T-cell (primary cell): ENCODE measurements at regions not wholly inside any gene's neighbourhood (a gene's known extent, or its start where the extent isn't known, plus 50 kb on each side); places are given as distances from the start of the nearest gene placed in this dataset.

Source experiments
- ATAC-seq, 4 experiments: fragments of 200-7000 bp in 3 of 4; fragments of 150-1000 bp in 1 of 4; cut with Tn5 transposase; replicated peaks in 1 of 4; 1 replicate in 3 of 4; 2 replicates in 1 of 4; pipeline ENCODE4 v1.10.0; 2021; ENCODE audit warnings: moderate library complexity in 3 of 4, mild to moderate bottlenecking in 2 of 4, moderate number of reproducible peaks in 1 of 4
- CTCF ChIA-PET, 2 donors: fragments of 300-600 bp; sonication (Branson Sonifier 250); formaldehyde crosslinking; loops; one replicate each; lab custom pipeline; 2022; ENCODE audit warnings: antibody characterized with exemption in 2 of 2; lab: Charles Lee
- POLR2A ChIA-PET, 2 donors: fragments of 300-600 bp; sonication (Branson Sonifier 250); formaldehyde crosslinking; loops; one replicate each; lab custom pipeline; 2022; ENCODE audit warnings: antibody characterized with exemption in 2 of 2; lab: Charles Lee
- DNase-seq, 35 experiments: peaks; one replicate each; pipeline versions ENCODE4 v3.0.0 to v3.0.0-alpha.2; 2013 to 2023
- H3K27ac ChIP-seq: one replicate; pipeline ENCODE4 v1.5.1; 2013; ENCODE audit warnings: low read length
- H3K27me3 ChIP-seq, 2 experiments: replicated peaks in 1 of 2; 1 replicate in 1 of 2; 2 replicates in 1 of 2; pipeline versions ENCODE4 v1.6.1 to v1.7.0; 2013; ENCODE audit warnings: low read length in 1 of 2, mixed read lengths in 1 of 2; ENCODE audit not compliant: control insufficient read depth in 2 of 2, insufficient read depth in 2 of 2; ENCODE audit errors: extremely low read depth in 1 of 2
- H3K36me3 ChIP-seq, 2 donors: 1 replicate in 1 of 2; 2 replicates in 1 of 2; pipeline versions ENCODE4 v1.6.1 to v1.7.0; 2013; ENCODE audit warnings: low read length in 1 of 2; ENCODE audit not compliant: control insufficient read depth in 2 of 2, insufficient read depth in 1 of 2; ENCODE audit errors: extremely low read depth in 1 of 2
- H3K4me1 ChIP-seq, 2 experiments: 1 replicate in 1 of 2; 2 replicates in 1 of 2; pipeline versions ENCODE4 v1.6.1 to v1.7.0; 2013; ENCODE audit warnings: low read length in 2 of 2, mixed read lengths in 1 of 2; ENCODE audit not compliant: insufficient read depth in 2 of 2, control insufficient read depth in 1 of 2; ENCODE audit errors: extremely low read depth in 1 of 2
- H3K4me3 ChIP-seq, 2 donors: 1 replicate in 1 of 2; 2 replicates in 1 of 2; pipeline versions ENCODE4 v1.5.1 to v1.7.0; 2013; ENCODE audit warnings: mild to moderate bottlenecking in 2 of 2, low read length in 1 of 2, moderate library complexity in 1 of 2; ENCODE audit not compliant: control insufficient read depth in 1 of 2; ENCODE audit errors: extremely low read depth in 1 of 2
- H3K9me3 ChIP-seq: 2 replicates; pipeline ENCODE4 v1.7.0; 2013
- H3K27ac Mint-ChIP-seq, 2 donors: one replicate each; pipeline ENCODE4 v1.8.0; 2020 to 2021; ENCODE audit warnings: mild to moderate bottlenecking in 2 of 2, mixed read lengths in 2 of 2
- H3K27me3 Mint-ChIP-seq, 2 donors: one replicate each; pipeline ENCODE4 v1.8.0; 2021 to 2022; ENCODE audit warnings: mixed read lengths in 2 of 2
- H3K36me3 Mint-ChIP-seq: one replicate; pipeline ENCODE4 v1.8.0; 2021; ENCODE audit warnings: mixed read lengths
- H3K4me1 Mint-ChIP-seq, 3 donors: one replicate each; pipeline ENCODE4 v1.8.0; 2020 to 2022; ENCODE audit warnings: mixed read lengths in 3 of 3, mild to moderate bottlenecking in 1 of 3
- H3K4me3 Mint-ChIP-seq, 3 donors: one replicate each; pipeline ENCODE4 v1.8.0; 2020 to 2022; ENCODE audit warnings: mild to moderate bottlenecking in 3 of 3, mixed read lengths in 3 of 3, moderate library complexity in 3 of 3
- H3K9me3 Mint-ChIP-seq, 3 donors: one replicate each; pipeline ENCODE4 v1.8.0; 2020 to 2022; ENCODE audit warnings: mixed read lengths in 3 of 3
- whole genome bisulfite sequencing: methylation state at CpG from one replicate; pipeline ENCODE4 v1.1.5; 2013; ENCODE audit warnings: missing lambda C conversion rate; ENCODE audit not compliant: insufficient coverage; 5-methylcytosine and 5-hydroxymethylcytosine counted together

GRCh38 chr21:39097335-39097861 is 85.9 kb downstream of the PSMG1 start:
- H3K27ac ChIP-seq = no peak overlapping the region
- Mint-ChIP-seq H3K36me3 (no peaks in the 10 kb centered on the region), H3K4me1 (no peaks in the 10 kb centered on the region), H3K27me3 (peaks cover 0 to 5% of the 10 kb centered on the region in 2 donors), H3K4me3 (no peak overlapping the region), H3K9me3 (no peaks in the 10 kb centered on the region), H3K27ac (no peak overlapping the region)
- ATAC-seq = no peak
- CTCF ChIA-PET = no interaction called here
- H3K4me3 ChIP-seq = no peak overlapping the region
- H3K27me3 ChIP-seq = no peaks in the 10 kb centered on the region
- POLR2A ChIA-PET = no interaction called here
- no peaks in the 10 kb centered on the region for H3K9me3 ChIP-seq
- peak in 1 of 35 experiments; percentile 11 for DNase-seq
- no peaks in the 10 kb centered on the region for H3K4me1 ChIP-seq
- WGBS = 83% methylated on average over 12 of the region's 13 CpGs
- no peaks in the 10 kb centered on the region for H3K36me3 ChIP-seq

- Histone ChIP-seq H3K4me1 (no peaks in the 10 kb centered on the region), H3K27me3 (no peaks in the 10 kb centered on the region), H3K27ac (no peak overlapping the region), H3K36me3 (no peaks in the 10 kb centered on the region), H3K4me3 (no peak overlapping the region), H3K9me3 (no peaks in the 10 kb centered on the region)
- no peaks in the 10 kb centered on the region for H3K36me3 Mint-ChIP-seq
- H3K4me1 Mint-ChIP-seq = no peaks in the 10 kb centered on the region
- DNase-seq (no peak), ATAC-seq (no peak)
- H3K9me3 Mint-ChIP-seq = no peaks in the 10 kb centered on the region
- ChIA-PET CTCF (no interaction called here), POLR2A (no interaction called here)
- no peak overlapping the region for H3K4me3 Mint-ChIP-seq
- WGBS = 59% methylated on average over 6 of the region's 8 CpGs
- peaks cover 0 to 5% of the 10 kb centered on the region in 2 donors for H3K27me3 Mint-ChIP-seq
- no peak overlapping the region for H3K27ac Mint-ChIP-seq
Measured at GRCh38 chr21:39096754-39097153, 86.5 kb downstream of the PSMG1 start.

GRCh38 chr21:39095681-39096080 is 87.6 kb downstream of the PSMG1 start:
- H3K27me3 Mint-ChIP-seq = no peaks in the 10 kb centered on the region
- DNase-seq = no peak
- Histone ChIP-seq H3K27me3 (no peaks in the 10 kb centered on the region), H3K9me3 (no peaks in the 10 kb centered on the region), H3K4me1 (no peaks in the 10 kb centered on the region), H3K27ac (no peak overlapping the region), H3K4me3 (no peak overlapping the region), H3K36me3 (no peaks in the 10 kb centered on the region)
- H3K4me1 Mint-ChIP-seq = no peaks in the 10 kb centered on the region
- no peak overlapping the region for H3K27ac Mint-ChIP-seq
- CTCF ChIA-PET = no interaction called here
- H3K4me3 Mint-ChIP-seq = no peak overlapping the region
- POLR2A ChIA-PET = no interaction called here
- ATAC-seq = no peak
- no peaks in the 10 kb centered on the region for H3K36me3 Mint-ChIP-seq
- WGBS = 77% methylated on average over 5 of the region's 7 CpGs
- no peaks in the 10 kb centered on the region for H3K9me3 Mint-ChIP-seq

- WGBS = 54% methylated on average over 5 of the region's 11 CpGs
- no peaks in the 10 kb centered on the region for H3K4me1 ChIP-seq
- H3K27me3 Mint-ChIP-seq = no peaks in the 10 kb centered on the region
- no peaks in the 10 kb centered on the region for H3K36me3 ChIP-seq
- H3K9me3 ChIP-seq = no peaks in the 10 kb centered on the region
- no peak for DNase-seq
- CTCF ChIA-PET = no interaction called here
- no peaks in the 10 kb centered on the region for H3K4me1 Mint-ChIP-seq
- no peaks in the 10 kb centered on the region for H3K36me3 Mint-ChIP-seq
- H3K27me3 ChIP-seq = no peaks in the 10 kb centered on the region
- no peak overlapping the region for H3K27ac Mint-ChIP-seq
- no peak overlapping the region for H3K27ac ChIP-seq
- POLR2A ChIA-PET = no interaction called here
- H3K4me3 ChIP-seq = no peak overlapping the region
- ATAC-seq = no peak
- no peak overlapping the region for H3K4me3 Mint-ChIP-seq
- H3K9me3 Mint-ChIP-seq = no peaks in the 10 kb centered on the region
Measured at GRCh38 chr21:39094847-39095579, 88.2 kb downstream of the PSMG1 start.

GRCh38 chr21:39094087-39094780 is 89.0 kb downstream of the PSMG1 start:
- WGBS = 66% methylated on average over 6 of the region's 11 CpGs
- peak in 1 of 35 experiments; percentile 14 for DNase-seq
- Mint-ChIP-seq H3K27ac (no peak overlapping the region), H3K4me1 (no peaks in the 10 kb centered on the region), H3K9me3 (no peaks in the 10 kb centered on the region), H3K4me3 (no peak overlapping the region), H3K27me3 (no peaks in the 10 kb centered on the region), H3K36me3 (no peaks in the 10 kb centered on the region)
- Histone ChIP-seq H3K27me3 (no peaks in the 10 kb centered on the region), H3K4me3 (no peak overlapping the region), H3K36me3 (no peaks in the 10 kb centered on the region), H3K4me1 (no peaks in the 10 kb centered on the region), H3K27ac (no peak overlapping the region), H3K9me3 (no peaks in the 10 kb centered on the region)
- ChIA-PET CTCF (no interaction called here), POLR2A (no interaction called here)
- no peak for ATAC-seq

GRCh38 chr21:39093526-39093925 is 89.7 kb downstream of the PSMG1 start:
- H3K4me3 Mint-ChIP-seq = no peak overlapping the region
- Histone ChIP-seq H3K27me3 (no peaks in the 10 kb centered on the region), H3K36me3 (no peaks in the 10 kb centered on the region), H3K9me3 (no peaks in the 10 kb centered on the region), H3K27ac (no peak overlapping the region), H3K4me1 (no peaks in the 10 kb centered on the region), H3K4me3 (no peak overlapping the region)
- H3K4me1 Mint-ChIP-seq = no peaks in the 10 kb centered on the region
- ChIA-PET POLR2A (no interaction called here), CTCF (no interaction called here)
- H3K27ac Mint-ChIP-seq = no peak overlapping the region
- no peaks in the 10 kb centered on the region for H3K9me3 Mint-ChIP-seq
- H3K36me3 Mint-ChIP-seq = no peaks in the 10 kb centered on the region
- ATAC-seq = no peak
- 96% methylated on average over 16 of the region's 17 CpGs for WGBS
- DNase-seq = no peak
- H3K27me3 Mint-ChIP-seq = no peaks in the 10 kb centered on the region
